NCI-H446 (cell line): ENCODE measurements at regions not wholly inside any gene's neighbourhood (a gene's known extent, or its start where the extent isn't known, plus 50 kb on each side); places are given as distances from the start of the nearest gene placed in this dataset.
"Not testable (repeated sequence)": the region's sequence is repeated elsewhere in the genome, so short reads cannot be mapped to it uniquely, and the experiment has no call there.

Experiments
- DNase-seq, 2 experiments: peaks; one replicate each; lab custom pipeline; 2025; lab: John Stamatoyannopoulos, UW

DNA sequence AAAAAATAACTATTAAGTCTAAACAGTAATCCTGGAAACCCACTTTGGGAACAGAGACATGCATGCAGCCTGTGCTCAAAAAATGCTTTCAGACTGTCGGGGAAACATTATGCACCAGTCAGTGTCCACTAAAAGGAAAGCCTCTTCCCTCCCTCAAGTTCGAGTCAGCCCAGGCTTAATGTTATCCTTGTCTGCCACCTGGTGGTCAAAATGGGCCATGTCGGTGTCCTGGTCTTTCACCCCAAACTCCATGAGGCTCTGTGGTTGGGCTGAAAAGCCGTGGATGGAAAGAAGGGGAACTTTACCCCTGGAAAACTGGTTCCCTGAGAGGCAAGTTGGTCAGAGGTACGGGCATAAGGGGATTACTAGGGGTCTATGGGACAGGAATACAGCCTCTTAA is 88.4 kb upstream of the ZNF492 start:
- DNase-seq = peak in 1 of 2 experiments; percentile 3

DNA sequence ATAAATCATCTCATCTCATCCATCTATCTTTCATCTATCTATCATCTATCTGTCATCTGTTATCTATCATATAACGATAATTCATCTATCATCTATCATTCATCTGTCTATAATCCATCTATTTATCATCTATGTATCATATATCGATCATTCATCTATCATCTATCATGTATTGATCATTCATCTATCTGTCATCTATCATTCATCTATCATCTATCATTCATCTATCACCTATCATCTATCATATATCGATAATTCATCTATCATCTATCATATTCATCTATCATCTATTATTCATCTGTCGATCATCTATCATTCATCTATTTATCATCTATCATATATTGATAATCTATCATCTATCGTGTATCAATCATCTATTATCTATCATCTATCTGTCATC is 100.4 kb upstream of the ZNF492 start:
- DNase-seq = no peak

DNA sequence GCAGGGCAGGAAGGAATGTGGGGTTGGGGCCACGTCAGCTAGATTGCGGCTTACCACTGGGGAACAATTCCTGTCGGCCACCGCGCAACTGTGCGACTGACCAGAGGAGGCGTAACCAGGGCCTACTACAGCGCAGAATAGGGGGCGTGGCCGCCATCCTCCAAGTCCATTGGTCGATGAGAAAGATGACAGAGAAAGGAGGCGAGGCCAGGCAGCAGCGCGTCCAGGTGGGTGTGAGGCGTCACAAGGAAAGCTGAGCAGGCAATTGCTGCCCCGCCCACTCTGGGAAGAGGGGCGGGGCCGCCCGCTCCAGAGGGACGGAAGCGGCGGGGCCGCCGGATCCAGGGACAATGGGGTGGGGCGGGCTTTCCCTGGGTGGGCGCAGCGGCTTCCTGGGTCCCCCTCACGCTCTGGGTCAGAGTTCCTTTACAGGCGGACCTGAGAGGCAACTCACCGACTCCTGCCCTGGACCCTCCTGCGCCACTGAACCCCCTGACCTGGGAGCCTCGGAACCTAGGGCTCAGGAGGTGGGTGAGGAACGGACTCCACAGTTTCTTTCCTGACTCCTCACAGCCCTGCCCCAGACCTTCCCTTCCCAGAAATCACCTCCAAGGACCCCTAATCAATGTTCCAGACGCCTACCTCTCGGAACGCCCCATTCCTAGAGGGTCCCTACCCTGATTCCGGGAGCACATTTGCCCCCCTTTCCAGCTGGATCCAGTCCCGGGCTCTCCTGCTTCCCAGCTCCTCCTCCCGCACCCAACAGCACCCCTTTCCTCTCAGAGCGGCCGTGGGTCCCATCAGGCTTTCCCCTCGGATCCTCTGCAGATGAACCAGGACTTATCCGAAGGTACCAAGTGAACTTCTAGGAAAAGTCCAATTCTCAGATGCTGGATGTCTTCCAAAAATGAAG is 101.5 kb upstream of the ZNF492 start:
- DNase-seq = no peak

DNA sequence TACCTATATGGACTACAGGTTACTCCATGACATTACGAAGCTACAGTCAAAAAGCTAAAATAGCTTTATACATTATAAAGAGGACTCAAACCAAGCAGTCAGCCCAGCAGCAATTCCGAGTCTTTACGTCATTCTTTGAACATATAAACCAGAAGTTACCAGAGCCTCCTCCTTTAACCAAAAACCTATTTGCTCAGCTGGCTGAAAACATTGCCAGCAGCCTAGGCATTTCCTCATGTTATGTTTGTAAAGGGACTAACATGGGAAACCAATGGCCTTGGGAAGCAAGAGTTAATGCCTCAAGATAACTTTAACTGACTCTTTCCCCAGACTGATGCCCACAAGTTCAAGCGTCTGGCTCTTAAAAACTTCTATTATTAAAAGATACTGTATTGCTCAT is 104.1 kb upstream of the ZNF492 start:
- no peak for DNase-seq

DNA sequence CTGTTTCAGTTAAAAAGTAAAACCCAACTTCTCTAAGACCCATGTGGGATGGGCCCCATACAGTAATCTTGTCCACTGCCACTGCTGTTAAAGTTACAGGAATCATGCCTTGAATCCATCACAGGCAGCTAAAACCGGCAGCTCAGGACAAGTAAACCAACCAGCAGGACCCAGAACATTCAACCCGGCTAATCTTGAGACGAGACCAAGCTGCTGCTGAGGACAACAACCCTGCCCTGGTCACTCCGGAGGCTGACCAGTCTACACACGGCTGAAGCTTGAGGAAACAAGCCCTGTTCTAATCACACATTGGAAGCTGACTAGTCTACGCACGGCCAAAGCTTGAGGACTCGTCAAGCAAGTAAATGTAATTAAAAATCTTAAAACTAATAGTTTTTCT is 105.2 kb upstream of the ZNF492 start:
- no peak for DNase-seq

DNA sequence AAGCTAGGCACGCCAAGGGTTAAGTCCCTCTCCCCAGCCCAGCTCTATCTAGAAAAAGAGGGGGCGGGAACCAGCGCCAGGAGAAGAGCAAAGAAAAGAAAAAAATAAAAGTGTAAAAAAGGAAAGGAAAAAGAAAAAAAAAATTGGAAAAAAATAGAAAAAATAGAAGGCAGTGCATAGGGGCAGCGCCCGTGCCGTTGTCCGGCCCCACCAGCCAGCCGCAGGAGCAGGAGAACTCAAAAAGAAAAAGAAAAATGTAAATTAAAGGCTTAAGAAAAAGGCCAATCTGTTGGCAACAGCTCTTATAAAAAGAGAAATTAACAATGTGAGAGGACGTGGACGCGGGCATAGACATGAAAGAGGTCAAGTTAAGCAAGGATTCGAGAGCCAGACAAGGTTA is 105.4 kb upstream of the ZNF98 start:
- DNase-seq = no peak

DNA sequence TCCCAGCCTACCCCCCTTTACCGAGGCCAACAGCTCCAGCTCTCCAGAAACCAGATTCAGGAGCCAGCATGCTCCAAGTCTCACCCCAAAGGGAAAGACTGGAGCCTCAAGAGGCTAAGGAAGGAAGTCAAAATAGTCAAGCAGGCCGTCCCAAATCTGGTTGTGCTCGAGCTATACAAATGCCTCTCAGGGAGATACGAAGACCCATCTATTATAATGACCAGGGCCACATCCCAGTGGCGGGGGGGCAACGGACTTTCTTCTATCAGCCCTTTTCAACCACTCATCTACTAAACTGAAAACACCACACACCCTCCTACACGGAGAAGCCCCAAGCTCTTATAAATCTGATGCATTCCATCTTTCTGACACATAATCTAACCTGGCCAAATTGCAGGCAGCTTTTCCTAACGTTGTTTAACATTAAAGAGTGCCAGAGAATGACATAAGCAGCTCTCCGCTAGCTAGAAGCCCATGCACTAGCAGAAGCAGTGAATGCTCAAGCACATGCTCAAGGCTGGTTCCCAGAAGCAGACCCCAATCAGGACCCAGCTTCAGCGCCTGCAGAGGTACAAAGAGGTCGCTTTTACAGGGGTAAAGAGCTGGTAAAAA is 104.6 kb upstream of the ZNF98 start:
- DNase-seq = no peak

DNA sequence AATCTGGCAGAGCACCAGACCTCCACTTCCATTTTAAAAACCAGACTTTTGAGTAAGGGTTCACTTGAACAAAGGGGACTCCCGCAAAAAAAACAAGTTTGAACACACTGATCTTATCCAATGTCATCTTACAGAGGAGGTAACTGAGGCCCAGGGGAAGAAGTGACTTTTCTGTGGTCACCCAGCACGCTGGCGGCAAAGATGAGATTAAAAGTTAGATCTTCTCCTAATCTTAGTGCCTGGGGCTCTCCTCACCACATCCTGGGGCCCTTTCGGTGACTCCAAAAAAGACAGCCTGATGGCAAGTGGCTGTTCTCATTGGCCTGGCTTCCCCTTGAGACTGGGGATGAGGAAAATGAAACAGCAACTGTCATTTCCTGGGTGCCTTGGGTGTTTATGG is 101.8 kb upstream of the ZNF98 start:
- DNase-seq = no peak

DNA sequence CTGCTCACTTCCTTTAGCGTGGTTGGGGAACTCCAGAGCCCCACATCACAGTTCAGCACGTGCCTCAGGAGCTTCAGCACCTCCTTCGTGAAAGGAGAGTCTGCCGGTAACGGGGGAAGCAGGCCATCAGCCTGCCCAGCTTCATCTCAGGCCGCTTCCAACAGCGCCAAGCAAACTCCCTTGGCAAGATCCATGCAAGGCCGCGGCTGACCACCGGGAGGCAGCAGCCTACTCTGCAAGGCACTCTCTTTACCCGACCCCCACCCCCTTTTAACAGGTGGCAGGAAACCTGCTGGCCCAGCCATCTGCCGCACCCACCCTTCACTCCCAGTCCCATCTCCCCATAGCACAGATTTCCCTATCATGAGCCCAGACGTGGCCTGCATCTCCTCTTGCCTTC is 97.4 kb upstream of the ZNF98 start:
- not testable (repeated sequence) for DNase-seq

DNA sequence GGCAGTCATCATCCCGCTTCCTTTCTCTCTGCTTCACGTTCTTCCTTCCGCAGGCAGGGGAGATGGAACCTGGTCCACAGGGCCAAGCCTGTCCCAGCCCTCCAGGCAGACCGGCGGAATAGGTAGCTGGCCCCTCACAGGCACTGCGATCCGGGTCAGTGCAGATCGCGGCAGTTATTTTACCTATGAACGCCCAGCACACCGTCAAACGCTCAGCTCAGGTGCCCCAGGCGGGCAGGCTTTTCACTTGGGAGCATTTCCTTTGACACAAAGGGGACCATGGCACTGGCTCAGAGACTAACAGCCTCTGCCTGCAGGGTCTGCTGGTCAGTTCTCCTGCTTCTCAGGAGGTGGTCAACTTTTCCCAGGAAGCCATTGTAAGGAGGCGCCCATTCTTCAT is 97.0 kb upstream of the ZNF98 start:
- DNase-seq = no peak

DNA sequence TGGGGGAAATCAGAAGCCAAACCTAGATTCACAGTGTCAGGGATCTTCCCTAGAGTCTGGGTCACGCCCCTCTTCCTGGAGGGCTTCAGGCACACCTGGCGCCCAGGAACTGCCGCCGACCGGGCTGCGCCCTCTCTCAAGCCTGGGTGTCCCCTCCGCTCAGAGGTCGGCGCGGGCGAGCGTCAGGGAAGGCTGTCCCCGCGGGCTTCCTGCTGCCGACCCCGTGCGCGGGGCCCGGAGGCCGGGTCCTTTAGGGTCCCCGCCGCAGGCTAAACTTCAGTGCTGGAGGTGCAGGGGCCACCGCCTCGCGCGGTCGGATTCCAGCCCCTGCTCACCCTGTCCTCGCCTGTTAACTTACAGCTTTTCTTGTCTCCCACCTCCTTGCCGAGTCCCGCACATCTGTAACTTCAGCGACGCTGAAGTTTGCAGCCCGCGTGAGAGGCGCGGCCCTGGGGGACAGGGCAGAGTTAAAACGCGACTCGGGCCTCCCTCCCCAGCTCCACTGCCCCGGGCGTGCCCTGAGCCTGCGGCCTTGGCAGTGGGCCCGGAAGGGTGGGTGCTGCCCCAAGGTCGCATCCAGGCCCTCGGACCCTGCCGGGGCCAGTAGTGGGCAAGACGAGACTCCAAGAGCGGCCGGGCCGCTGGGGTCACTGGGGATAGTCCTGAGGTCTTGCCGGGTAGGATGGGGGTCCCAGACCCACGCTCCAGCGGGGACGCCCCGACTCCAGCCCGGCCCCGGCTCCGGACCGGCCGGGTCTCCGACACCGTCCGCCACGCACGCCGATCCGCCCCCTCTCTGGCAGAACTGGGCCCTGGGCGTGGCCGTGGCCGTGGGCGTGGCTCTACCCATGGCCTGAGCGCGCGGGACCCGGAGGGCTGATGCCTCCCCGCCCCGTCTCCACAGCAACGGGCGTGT is 95.6 kb upstream of the ZNF98 start:
- no peak for DNase-seq

DNA sequence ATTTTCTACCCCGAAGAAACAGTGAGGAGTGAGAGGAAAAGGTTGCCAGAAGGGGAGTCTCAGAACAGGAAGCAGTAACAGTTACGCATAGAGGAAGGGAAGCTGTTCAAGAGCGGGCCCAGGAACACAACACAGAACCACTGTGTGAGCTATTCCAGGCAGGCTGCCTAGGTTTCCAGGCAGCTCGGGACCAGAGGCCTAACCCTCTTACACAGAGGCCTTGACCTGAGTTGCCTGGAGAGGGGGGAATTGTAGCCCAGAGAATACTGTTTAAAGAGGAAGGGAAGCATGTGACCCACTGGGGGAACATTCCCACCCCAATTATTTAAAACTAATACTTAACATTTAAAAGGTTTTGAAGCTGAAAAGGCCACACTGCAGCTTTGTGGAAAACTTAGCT is 93.3 kb upstream of the ZNF98 start:
- no peak for DNase-seq

DNA sequence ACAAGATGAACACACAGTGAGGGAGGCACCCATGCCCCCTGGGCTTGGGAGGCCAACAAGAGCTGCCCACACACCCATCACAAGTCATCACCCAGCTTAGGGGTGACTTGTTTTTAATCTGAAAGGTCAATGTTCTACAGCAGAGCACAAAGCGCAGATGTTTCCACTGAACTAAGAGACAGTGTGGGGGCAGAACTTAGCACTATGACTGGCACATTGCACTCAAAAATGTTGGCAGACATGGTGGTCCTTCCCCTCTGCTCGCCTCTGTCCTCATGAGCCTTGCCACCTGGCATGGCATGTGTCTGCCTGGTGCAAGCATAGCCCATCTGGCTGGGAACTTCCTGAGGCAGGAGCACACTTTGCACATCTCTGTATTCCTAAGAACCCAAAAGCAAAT is 81.4 kb upstream of the ZNF98 start:
- no peak for DNase-seq

DNA sequence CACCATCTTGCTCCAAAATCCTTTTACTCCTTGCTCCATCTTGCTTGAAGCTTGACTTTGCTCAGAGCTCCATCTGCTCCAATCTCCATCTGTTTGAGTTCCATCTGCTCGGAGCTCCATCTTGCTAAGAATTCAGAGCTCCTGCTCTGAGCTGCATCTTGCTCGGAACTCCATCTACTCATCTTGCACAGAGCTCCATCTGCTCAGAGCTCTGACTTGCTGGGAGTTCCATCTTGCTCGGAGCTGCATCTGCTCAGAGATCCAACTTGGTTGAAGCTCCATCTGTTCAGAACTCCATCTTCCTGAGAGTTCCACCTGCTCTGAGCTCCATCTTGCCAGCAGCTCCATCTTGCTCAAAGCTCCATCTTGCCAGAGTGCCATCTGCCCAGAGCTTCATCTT is 80.6 kb upstream of the ZNF98 start:
- no peak for DNase-seq

DNA sequence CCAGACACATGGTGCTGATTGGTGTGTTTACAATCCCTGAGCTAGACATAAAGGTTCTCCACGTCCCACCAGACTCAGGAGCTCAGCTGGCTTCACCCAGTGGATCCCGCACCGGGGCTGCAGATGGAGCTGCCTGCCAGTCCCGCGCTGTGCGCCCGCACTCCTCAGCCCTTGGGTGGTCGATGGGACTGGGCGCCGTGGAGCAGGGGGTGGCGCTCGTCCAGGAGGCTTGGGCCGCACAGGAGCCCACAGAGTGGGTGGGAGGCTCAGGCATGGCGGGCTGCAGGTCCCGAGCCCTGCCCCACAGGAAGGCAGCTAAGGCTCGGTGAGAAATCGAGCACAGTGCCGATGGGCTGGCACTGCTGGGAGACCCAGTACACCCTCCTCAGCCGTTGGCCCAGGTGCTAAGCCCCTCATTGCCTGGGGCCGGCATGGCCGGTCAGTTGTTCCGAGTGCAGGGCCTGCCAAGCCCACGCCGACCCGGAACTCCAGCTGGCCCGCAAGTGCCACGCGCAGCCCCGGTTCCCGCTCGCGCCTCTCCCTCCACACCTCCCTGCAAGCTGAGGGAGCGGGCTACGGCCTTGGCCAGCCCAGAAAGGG is 76.8 kb upstream of the ZNF98 start:
- not testable (repeated sequence) for DNase-seq

DNA sequence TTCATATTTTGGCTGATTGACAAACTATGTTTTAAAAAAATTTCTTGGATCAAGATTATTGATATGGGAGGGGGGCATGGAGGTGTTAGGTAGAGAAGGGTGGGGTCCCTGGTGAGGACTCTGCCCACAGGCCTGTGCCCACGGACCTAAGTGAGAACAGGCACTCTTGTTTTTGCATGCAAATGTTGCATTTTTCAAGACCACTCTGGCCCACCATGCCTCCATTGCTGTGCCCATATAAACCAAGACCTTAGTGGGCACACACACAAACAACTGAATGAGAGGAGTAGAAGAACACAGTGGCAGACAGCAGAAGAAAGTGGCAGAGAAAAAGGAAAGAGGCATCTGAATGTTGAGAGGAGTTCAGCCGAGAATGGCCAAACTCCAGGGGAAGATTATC is 69.6 kb upstream of the ZNF98 start:
- no peak for DNase-seq

DNA sequence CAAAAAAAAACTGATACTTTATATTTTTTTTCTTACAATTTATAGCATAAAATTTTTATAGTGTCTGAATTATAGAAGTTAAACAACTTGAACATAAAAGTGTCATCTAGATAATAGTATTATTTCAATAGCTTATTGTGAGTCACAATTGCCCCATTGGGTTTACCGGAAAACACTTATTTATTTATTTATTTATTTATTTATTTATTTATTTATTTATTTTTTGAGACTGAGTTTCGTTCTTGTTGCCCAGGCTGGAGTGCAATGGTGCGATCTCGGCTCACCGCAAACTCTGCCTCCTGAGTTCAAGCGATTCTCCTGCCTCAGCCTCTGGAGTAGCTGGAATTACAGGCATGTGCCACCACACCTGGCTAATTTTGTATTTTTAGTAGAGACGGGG is 61.4 kb upstream of the ZNF98 start:
- not testable (repeated sequence) for DNase-seq

DNA sequence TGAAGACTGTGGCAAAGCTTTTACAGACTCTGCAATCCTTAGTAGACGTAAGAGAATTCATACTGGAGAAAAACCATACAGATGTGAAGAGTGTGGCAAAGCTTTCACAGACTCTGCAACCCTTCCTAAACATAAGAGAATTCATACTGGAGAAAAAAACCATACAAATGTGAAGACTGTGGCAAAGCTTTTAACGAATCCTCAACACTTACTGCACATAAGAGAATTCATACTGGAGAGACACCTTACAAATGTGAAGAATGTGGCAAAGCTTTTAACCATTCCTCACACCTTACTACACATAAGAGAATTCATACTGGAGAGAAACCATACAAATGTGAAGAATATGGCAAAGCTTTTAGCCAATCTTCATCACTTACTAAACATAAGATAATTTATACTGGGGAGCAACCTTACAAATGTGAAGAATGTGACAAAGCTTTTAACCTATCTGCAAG is 50.1 kb upstream of the ZNF98 start:
- DNase-seq = no peak
